H9 (cell line): ENCODE measurements at regions not wholly inside any gene's neighbourhood (a gene's known extent, or its start where the extent isn't known, plus 50 kb on each side); places are given as distances from the start of the nearest gene placed in this dataset.

Experiments
- DNase-seq: peaks from one replicate; pipeline ENCODE4 v3.0.0-alpha.2; 2017
- H2AFZ ChIP-seq: one replicate; pipeline ENCODE4 v1.6.1; 2013; ENCODE audit warnings: mild to moderate bottlenecking, low read length, control low read depth, moderate library complexity
- H2AK5ac ChIP-seq: 2 replicates; pipeline ENCODE4 v1.6.1; 2013; ENCODE audit warnings: low read length, control low read depth, mixed read lengths; ENCODE audit not compliant: insufficient read length
- H2BK120ac ChIP-seq: one replicate; pipeline ENCODE4 v1.6.1; 2013; ENCODE audit warnings: low read depth, mild to moderate bottlenecking, low read length, control low read depth, inconsistent platforms; ENCODE audit not compliant: poor library complexity, severe bottlenecking
- H2BK12ac ChIP-seq: 2 replicates; pipeline ENCODE4 v1.6.1; 2013; ENCODE audit warnings: low read length, control low read depth, mixed read lengths, low read depth; ENCODE audit not compliant: insufficient read length
- H2BK15ac ChIP-seq: 2 replicates; pipeline ENCODE4 v1.6.1; 2013; ENCODE audit warnings: low read depth, low read length, control low read depth
- H2BK20ac ChIP-seq: one replicate; pipeline ENCODE4 v1.6.1; 2013; ENCODE audit warnings: low read depth, mild to moderate bottlenecking, low read length, control low read depth, inconsistent platforms; ENCODE audit not compliant: poor library complexity, severe bottlenecking
- H2BK5ac ChIP-seq: 2 replicates; pipeline ENCODE4 v1.6.1; 2013; ENCODE audit warnings: low read length, control low read depth, mixed read lengths; ENCODE audit not compliant: insufficient read length
- H3K14ac ChIP-seq: 2 replicates; pipeline ENCODE4 v1.6.1; 2013; ENCODE audit warnings: low read length, control low read depth; ENCODE audit not compliant: insufficient read depth
- H3K18ac ChIP-seq: 2 replicates; pipeline ENCODE4 v1.6.1; 2013; ENCODE audit warnings: low read depth, mild to moderate bottlenecking, mixed read lengths, low read length, control low read depth; ENCODE audit not compliant: insufficient read length
- H3K23ac ChIP-seq: 2 replicates; pipeline ENCODE4 v1.6.1; 2013; ENCODE audit warnings: low read length, control low read depth, mixed read lengths, low read depth; ENCODE audit not compliant: insufficient read length
- H3K23me2 ChIP-seq: 2 replicates; pipeline ENCODE4 v1.6.1; 2013; ENCODE audit warnings: low read depth, mild to moderate bottlenecking, mixed read lengths, low read length, control low read depth; ENCODE audit not compliant: insufficient read length, poor library complexity, severe bottlenecking
- H3K27ac ChIP-seq: 2 replicates; pipeline ENCODE4 v1.5.1; 2013; ENCODE audit warnings: low read length, control low read depth, mixed read lengths, low read depth; ENCODE audit not compliant: insufficient read length
- H3K27me3 ChIP-seq: 2 replicates; pipeline ENCODE4 v1.6.1; 2013; ENCODE audit warnings: low read length, control low read depth, inconsistent platforms; ENCODE audit not compliant: insufficient read depth
- H3K4ac ChIP-seq: 2 replicates; pipeline ENCODE4 v1.6.1; 2013; ENCODE audit warnings: low read depth, mild to moderate bottlenecking, control low read depth, inconsistent platforms, low read length, moderate library complexity
- H3K4me1 ChIP-seq: 2 replicates; pipeline ENCODE4 v1.6.1; 2013; ENCODE audit warnings: low read length, control low read depth, inconsistent platforms; ENCODE audit not compliant: insufficient read depth
- H3K4me2 ChIP-seq: 2 replicates; pipeline ENCODE4 v1.6.1; 2013; ENCODE audit warnings: low read length, control low read depth, mixed read lengths; ENCODE audit not compliant: insufficient read length, insufficient read depth
- H3K56ac ChIP-seq: 2 replicates; pipeline ENCODE4 v1.6.1; 2013; ENCODE audit warnings: low read depth, mild to moderate bottlenecking, mixed read lengths, low read length, control low read depth; ENCODE audit not compliant: insufficient read length
- H3K79me1 ChIP-seq: 2 replicates; pipeline ENCODE4 v1.6.1; 2013; ENCODE audit warnings: low read depth, mild to moderate bottlenecking, moderate library complexity, low read length, control low read depth, inconsistent platforms; ENCODE audit not compliant: insufficient read depth, poor library complexity, severe bottlenecking
- H3K79me2 ChIP-seq: 2 replicates; pipeline ENCODE4 v1.6.1; 2013; ENCODE audit warnings: low read length, control low read depth, inconsistent platforms; ENCODE audit not compliant: insufficient read depth
- H3K9ac ChIP-seq: 2 replicates; pipeline ENCODE4 v1.6.1; 2013; ENCODE audit warnings: low read length, control low read depth, mixed read lengths; ENCODE audit not compliant: insufficient read length; ENCODE audit errors: extremely low read depth
- H3K9me3 ChIP-seq: one replicate; pipeline ENCODE4 v1.6.1; 2013; ENCODE audit warnings: low read depth, low read length, inconsistent platforms; ENCODE audit not compliant: control insufficient read depth
- H3T11ph ChIP-seq: one replicate; pipeline ENCODE4 v1.6.1; 2013; ENCODE audit warnings: mild to moderate bottlenecking, low read length, control low read depth, inconsistent platforms
- H4K20me1 ChIP-seq: one replicate; pipeline ENCODE4 v1.6.1; 2013; ENCODE audit not compliant: control insufficient read depth, insufficient read length, insufficient read depth
- H4K5ac ChIP-seq: 2 replicates; pipeline ENCODE4 v1.6.1; 2013; ENCODE audit warnings: low read depth, mild to moderate bottlenecking, mixed read lengths, low read length, control low read depth; ENCODE audit not compliant: insufficient read length
- H4K8ac ChIP-seq: replicated peaks from 2 replicates; pipeline ENCODE4 v1.6.1; 2013; ENCODE audit warnings: low read length, control low read depth, mixed read lengths, low read depth; ENCODE audit not compliant: insufficient read length
- H4K91ac ChIP-seq: 2 replicates; pipeline ENCODE4 v1.6.1; 2013; ENCODE audit warnings: low read depth, mild to moderate bottlenecking, moderate library complexity, mixed read lengths, low read length, control low read depth; ENCODE audit not compliant: insufficient read length
- H3K27ac Mint-ChIP-seq, 3 experiments: 2 replicates in 2 of 3; 3 replicates in 1 of 3; pipeline ENCODE4 v1.8.0; 2020 to 2021; ENCODE audit warnings: mixed read lengths in 3 of 3, mild to moderate bottlenecking in 1 of 3, moderate library complexity in 1 of 3
- H3K27me3 Mint-ChIP-seq: 2 replicates; pipeline ENCODE4 v1.8.0; 2021; ENCODE audit warnings: low read depth, mild to moderate bottlenecking, moderate library complexity, mixed read lengths
- H3K36me3 Mint-ChIP-seq, 3 experiments: 2 replicates in 2 of 3; 3 replicates in 1 of 3; pipeline ENCODE4 v1.8.0; 2020 to 2021; ENCODE audit warnings: low read depth in 3 of 3, mixed read lengths in 3 of 3; ENCODE audit not compliant: insufficient read depth in 1 of 3
- H3K4me1 Mint-ChIP-seq, 2 experiments: 2 replicates each; pipeline ENCODE4 v1.8.0; 2020; ENCODE audit warnings: mixed read lengths in 2 of 2
- H3K4me3 Mint-ChIP-seq, 2 experiments: 2 replicates in 1 of 2; 3 replicates in 1 of 2; pipeline ENCODE4 v1.8.0; 2020 to 2021; ENCODE audit warnings: mild to moderate bottlenecking in 2 of 2, mixed read lengths in 2 of 2, moderate library complexity in 1 of 2
- H3K9me3 Mint-ChIP-seq, 2 experiments: 2 replicates in 1 of 2; 3 replicates in 1 of 2; pipeline ENCODE4 v1.8.0; 2020; ENCODE audit warnings: mild to moderate bottlenecking in 2 of 2, mixed read lengths in 2 of 2, moderate library complexity in 1 of 2
- WGBS: extraction: QIAGEN DNeasy Blood & Tissue Kit; methylation state at CpG from one replicate; pipeline ENCODE4 v1.1.7; 2013; ENCODE audit warnings: missing lambda C conversion rate, low lambda C conversion rate, mixed read lengths; ENCODE audit not compliant: insufficient read length; ENCODE audit errors: extremely low coverage; 5-methylcytosine and 5-hydroxymethylcytosine counted together
- TF ChIP-seq, protein P1 (sequence below): fragments of 200-600 bp; sonication (generic); conservative IDR thresholded peaks from 3 replicates; pipeline ENCODE4 v1.8.0; 2021; ENCODE audit warnings: antibody characterized with exemption, mild to moderate bottlenecking

DNA sequence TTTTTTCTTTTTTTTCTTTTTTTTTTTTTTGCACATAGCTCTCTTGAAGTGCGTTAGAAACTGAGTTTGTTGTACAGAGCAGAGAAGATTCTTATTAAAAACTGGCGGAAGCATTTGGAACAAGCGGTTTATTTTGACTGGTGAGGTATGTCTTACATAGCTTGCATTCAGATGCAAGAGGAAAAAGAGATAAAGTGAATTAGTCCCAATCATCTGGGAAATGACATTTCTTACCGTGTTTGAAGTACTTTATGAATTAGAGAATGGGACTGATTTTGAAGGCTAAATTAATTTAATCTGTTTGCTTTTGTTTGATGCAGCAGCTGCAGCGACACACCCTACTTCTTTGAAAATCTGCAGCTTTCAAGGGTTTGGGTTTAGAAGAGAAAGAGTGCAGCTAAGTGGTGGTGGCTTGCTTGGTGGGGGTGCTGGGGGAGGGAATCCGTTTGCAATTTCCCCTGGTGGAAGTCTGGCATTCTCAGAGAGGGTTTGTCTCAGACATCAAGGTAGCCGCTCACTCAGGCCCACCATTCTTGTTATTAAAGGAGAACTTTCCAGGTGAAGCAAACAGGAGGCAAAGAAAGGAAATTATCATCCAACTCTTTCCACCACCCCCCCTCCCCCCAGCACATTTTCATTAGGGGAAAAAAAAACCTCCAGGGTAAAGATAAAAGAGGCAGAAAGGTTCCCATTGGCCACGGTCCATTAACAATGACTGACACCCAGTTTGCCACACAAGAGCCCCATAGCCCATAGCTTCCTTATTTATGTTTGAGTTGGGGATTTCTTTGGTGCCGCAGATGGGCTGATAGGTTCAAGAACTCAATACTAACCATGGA is 231.7 kb downstream of the SKIDA1 start:
- peak overlapping the region; percentile 61 to 79 for H3K4me3 Mint-ChIP-seq
- DNase-seq = no peak

More for the DNA sequence above, 231.7 kb downstream of the SKIDA1 start:
- no peak overlapping the region for H4K5ac ChIP-seq
- H2BK12ac ChIP-seq = no peak overlapping the region
- H2BK5ac ChIP-seq = peak overlapping the region; percentile 77
- Mint-ChIP-seq H3K27ac (peak overlapping the region; percentile 94 to 98 (median 98)), H3K36me3 (peaks cover 0 to 11% (median 7%) of the 10 kb centered on the region in 3 experiments; a peak in 5 of 7 replicates), H3K9me3 (no peaks in the 10 kb centered on the region; a peak in 3 of 5 replicates), H3K4me1 (peaks cover 72 to 83% of the 10 kb centered on the region in 2 experiments), H3K27me3 (no peaks in the 10 kb centered on the region)
- H3K18ac ChIP-seq = peak overlapping the region; percentile 76
- H3K4me2 ChIP-seq = peak overlapping the region; percentile 80
- H3K56ac ChIP-seq = no peak overlapping the region
- no peak overlapping the region for H2AK5ac ChIP-seq
- H3K27ac ChIP-seq = peak overlapping the region; percentile 97
- no peak overlapping the region for H2BK120ac ChIP-seq
- no peaks in the 10 kb centered on the region for H3K79me1 ChIP-seq
- H3K23me2 ChIP-seq = peaks cover 4% of the 10 kb centered on the region
- no peak overlapping the region for H3K14ac ChIP-seq
- H2AFZ ChIP-seq = no peak overlapping the region
- H3K27me3 ChIP-seq = no peaks in the 10 kb centered on the region
- H3K4me1 ChIP-seq = peaks cover 12% of the 10 kb centered on the region
- H3T11ph ChIP-seq = no peak overlapping the region
- WGBS = no CpG with 5 or more reads among the region's 9 CpGs
- H4K20me1 ChIP-seq = no peaks in the 10 kb centered on the region
- H4K91ac ChIP-seq = no peak overlapping the region
- no peak overlapping the region; the same call in 1 of the 2 replicates for H3K4ac ChIP-seq
- H3K23ac ChIP-seq = no peak overlapping the region
- TF ChIP-seq, protein P1, sequence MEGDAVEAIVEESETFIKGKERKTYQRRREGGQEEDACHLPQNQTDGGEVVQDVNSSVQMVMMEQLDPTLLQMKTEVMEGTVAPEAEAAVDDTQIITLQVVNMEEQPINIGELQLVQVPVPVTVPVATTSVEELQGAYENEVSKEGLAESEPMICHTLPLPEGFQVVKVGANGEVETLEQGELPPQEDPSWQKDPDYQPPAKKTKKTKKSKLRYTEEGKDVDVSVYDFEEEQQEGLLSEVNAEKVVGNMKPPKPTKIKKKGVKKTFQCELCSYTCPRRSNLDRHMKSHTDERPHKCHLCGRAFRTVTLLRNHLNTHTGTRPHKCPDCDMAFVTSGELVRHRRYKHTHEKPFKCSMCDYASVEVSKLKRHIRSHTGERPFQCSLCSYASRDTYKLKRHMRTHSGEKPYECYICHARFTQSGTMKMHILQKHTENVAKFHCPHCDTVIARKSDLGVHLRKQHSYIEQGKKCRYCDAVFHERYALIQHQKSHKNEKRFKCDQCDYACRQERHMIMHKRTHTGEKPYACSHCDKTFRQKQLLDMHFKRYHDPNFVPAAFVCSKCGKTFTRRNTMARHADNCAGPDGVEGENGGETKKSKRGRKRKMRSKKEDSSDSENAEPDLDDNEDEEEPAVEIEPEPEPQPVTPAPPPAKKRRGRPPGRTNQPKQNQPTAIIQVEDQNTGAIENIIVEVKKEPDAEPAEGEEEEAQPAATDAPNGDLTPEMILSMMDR = no peak
- peak overlapping the region; percentile 75 for H3K9ac ChIP-seq
- H2BK15ac ChIP-seq = no peak overlapping the region
- no peak overlapping the region for H4K8ac ChIP-seq
- H2BK20ac ChIP-seq = no peak overlapping the region
- H3K9me3 ChIP-seq = no peaks in the 10 kb centered on the region
- H3K79me2 ChIP-seq = no peaks in the 10 kb centered on the region
